Middle frontal gyrus (tissue), 1 donor: ENCODE measurements at regions not wholly inside any gene's neighbourhood (a gene's known extent, or its start where the extent isn't known, plus 50 kb on each side); places are given as distances from the start of the nearest gene placed in this dataset.

Experiments
- DNase-seq: peaks from one replicate; pipeline ENCODE4 v3.0.0-alpha.2; 2015; ENCODE audit warnings: low spot score; ENCODE audit errors: extremely low spot score

DNA sequence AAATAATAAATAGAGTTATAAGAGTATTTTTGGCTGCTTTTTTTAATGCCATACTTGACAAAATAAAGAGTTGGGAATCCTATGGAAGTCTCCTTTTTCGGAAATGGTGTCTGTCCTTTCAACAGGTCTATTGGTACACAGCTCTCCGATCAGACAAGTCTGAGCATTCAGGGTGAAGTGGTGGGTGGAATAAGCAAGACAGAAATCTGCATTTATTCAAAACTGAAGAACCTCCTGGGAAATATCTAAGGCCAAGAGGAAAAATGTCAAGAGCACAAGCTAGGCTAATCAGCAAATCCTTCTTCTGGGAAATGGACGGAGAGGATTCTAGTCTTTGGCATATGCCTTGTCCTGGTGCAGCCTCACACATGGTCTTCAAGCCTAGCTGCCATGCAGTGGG is 309.0 kb downstream of the CENPC start:
- no peak for DNase-seq

DNA sequence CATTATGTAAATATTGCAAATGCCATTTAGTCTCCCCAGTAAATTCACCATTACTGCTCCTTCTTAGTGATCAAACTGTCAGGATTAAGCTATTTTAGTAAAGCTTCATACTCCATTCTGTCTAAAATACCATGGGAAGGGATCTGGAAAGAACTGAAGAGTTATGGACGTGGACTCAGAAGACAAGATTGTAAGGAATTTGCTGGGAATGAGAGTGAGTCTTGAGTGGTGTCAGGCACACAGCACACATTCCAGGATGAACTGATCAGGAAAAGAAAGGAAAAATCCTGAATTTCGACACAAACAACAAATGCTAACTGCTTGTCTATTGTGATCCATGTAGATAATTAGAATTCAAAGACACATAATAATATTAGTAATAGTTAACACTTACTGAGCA is 311.0 kb downstream of the CENPC start:
- no peak for DNase-seq

DNA sequence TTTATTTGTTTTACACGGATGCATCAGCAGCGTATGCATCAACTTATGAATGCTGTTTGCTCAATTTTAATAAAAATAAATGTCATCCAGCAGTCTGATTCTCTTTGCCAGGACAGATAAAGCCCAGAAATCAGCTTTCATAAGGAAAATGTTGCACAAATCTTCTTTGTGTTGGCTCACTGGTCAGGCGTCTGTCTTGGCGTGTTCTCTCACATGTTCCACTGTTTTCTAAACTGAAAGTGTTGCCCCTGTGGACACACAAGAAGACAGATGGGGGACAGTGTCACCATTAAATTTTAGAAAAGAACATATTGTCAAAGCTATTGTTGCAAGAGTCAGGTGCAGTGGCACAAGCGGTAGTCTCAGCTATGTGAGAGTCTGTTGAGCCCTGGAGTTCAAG is 316.2 kb downstream of the CENPC start:
- no peak for DNase-seq

DNA sequence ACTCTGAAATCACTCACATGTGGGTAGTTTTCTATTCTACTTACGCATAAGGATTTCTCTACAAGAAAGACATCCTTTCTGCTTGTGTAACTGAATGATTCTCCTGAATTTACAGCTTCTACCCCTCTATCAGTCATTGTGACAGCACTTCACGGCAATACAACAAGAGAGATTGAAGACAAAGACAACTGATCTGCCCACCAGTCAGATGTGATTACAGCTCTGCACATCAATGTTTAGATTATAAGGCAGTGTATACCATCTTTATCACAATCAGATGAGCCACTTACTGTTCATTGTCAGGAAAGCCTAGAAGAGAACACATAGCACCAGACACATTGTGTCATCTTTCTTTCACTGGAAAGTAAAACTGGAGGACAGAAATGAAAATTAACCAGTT is 324.4 kb downstream of the CENPC start:
- DNase-seq: no peak

GRCh38 chr4:67218883-67219282 is 326.4 kb downstream of the CENPC start:
- DNase-seq: no peak

- no peak for DNase-seq
These were observed 337.3 kb downstream of the CENPC start for GRCh38 chr4:67207941-67208441.

GRCh38 chr4:67204441-67204840 is 340.9 kb downstream of the CENPC start:
- no peak for DNase-seq

GRCh38 chr4:67201334-67201733 is 344.0 kb downstream of the CENPC start:
- no peak for DNase-seq

GRCh38 chr4:67198727-67199126 is 346.6 kb downstream of the CENPC start:
- no peak for DNase-seq

- DNase-seq: no peak
These were observed 377.5 kb downstream of the CENPC start for GRCh38 chr4:67167849-67168248.

- DNase-seq: no peak
These were observed 382.6 kb downstream of the CENPC start for GRCh38 chr4:67162690-67163089.

GRCh38 chr4:67161311-67161710 is 384.0 kb downstream of the CENPC start:
- no peak for DNase-seq

DNA sequence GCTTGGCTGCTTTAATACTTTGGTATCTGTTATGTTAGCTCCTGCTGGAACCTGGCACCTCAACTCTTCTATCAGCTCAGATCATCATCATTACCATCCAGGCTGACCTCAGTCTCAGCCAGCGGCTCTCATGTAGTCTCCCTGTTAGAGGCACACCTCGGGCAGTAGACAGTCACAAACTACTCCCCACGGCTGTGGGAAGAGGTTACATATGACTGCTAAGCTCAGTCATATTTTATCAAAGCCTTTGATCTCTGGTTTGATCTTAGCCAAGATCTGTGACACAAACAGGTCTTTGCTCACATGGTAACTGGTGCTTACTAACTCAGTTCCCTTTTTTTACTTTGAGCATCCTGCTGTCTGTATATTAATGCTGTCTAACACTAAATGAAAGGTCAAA is 384.9 kb downstream of the CENPC start:
- DNase-seq: no peak

DNA sequence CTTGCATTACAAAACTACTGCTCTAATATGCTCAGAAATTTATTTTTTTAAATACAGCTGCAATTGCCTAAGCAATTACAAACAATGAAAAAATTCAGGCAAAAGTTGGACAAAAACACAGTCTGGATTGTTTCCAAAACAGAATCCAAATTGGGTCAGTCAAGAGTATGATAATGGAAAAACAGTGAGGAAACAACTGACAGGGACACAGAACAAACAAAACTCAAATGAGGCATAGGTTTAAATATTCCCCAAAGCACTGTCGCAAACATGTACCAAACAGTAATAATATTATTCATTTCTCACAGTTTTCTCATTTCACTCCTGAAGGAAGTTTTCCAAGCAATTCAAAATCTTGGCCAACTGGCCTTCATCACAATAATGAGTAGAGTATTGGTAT is 386.6 kb downstream of the CENPC start:
- no peak for DNase-seq

DNA sequence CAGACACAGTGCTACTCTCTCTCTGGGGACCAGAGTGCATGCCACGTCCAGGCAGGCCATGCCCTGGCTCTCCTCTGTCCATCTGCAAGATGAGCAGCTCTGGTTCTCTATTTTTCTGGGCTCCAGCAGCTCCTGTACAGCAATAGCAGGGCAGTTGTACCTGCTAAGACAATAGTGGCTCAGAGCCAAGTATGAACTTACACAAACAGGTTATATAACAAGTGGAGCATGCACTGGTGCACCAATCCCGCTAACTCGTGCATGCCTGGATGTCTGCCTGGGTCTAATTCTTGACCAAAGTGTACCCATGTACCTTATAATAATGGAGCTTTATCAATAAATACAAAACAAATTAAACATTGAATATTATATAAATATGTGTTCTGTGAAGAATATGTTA is 392.3 kb downstream of the CENPC start:
- no peak for DNase-seq

DNA sequence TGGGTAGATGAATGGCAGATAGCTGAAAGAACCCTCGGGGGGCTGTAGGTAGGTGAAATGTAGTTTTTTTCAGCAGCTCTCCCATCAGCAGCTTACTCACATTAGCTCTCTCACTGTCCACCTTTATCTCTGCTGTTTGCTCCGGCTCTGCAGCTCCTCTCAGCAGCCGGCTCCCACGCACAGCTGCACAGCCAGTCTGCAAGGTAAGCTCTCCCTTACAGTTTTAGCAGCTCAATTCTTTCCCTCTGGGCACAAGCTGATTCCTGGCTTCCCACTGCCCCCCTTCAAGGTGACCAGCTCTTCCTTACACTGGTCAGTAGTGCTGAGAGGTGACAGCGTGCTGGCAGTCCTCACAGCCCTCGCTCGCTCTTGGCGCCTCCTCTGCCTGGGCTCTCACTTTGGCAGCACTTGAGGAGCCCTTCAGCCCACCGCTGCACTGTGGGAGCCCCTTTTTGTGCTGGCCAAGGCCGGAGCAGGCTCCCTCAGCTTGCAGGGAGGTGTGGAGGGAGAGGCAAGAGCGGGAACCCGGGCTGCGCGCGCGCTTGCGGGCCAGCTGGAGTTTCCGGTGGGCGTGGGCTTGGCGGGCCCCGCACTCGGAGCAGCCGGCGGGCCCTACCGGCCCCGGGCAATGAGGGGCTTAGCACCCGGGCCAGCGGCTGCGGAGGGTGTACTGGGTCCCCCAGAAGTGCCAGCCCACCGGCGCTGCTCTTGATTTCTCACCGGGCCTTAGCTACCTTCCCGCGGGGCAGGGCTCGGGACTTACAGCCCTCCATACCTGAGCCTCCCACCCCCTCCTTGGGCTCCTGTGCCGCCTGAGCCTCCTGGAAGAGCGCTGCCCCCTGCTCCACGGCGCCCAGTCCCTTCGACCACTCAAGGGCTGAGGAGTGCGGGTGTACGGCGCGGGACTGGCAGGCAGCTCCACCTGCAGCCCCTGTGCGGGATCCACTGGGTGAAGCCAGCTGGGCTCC is 393.6 kb downstream of the CENPC start:
- no peak for DNase-seq

- DNase-seq: no peak
These were observed 403.7 kb downstream of the CENPC start for GRCh38 chr4:67141586-67141985.

DNA sequence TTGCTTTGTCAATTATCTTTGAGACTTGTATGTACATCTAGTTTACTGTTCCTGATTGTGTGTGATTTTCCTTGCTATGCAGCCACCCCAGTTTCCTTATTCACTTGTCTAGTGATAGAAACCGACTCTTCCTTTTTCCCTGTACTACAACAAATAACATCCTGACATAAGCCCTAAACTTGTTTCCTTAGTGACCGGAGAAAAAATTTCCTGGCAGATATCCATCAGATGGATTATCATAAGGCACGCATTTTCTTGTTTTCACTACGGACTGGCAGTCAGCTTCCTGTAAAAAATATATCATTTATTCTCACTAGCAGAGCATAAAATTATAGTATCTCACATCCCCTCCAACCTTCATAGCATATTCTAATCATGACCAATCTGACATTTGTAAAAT is 410.7 kb downstream of the CENPC start:
- DNase-seq: no peak

- no peak for DNase-seq
These were observed 412.1 kb downstream of the CENPC start for GRCh38 chr4:67133162-67133561.

DNA sequence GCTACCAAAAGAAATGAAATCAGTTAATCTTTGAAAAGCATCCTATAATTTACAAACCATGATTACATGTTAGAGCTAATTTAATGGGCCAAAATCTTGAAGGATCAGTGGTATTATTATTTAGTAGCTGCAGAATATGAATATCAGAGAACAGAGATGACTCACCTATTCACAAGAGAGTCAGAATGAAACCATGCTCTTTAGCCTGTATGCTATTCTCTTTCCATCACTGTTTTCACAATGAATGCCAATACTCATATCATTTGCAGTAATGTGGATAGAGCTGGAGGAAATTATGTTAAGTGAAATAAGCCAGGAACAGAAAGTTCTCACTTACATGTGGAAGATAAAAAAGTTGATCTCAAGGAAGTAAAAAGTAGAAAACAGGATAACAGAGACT is 414.1 kb downstream of the CENPC start:
- DNase-seq: no peak

- no peak for DNase-seq
These were observed 414.9 kb downstream of the CENPC start for GRCh38 chr4:67130411-67130810.

GRCh38 chr4:67126570-67126969 is 418.7 kb downstream of the CENPC start:
- DNase-seq: no peak
